HCT116 (cell line): ENCODE measurements at regions not wholly inside any gene's neighbourhood (a gene's known extent, or its start where the extent isn't known, plus 50 kb on each side); places are given as distances from the start of the nearest gene placed in this dataset.

ENCODE experiments used
- EZH2phosphoT487 ChIP-seq: fragments of 200-600 bp; IDR thresholded peaks from 2 replicates; pipeline ENCODE4 v1.6.1; 2018; ENCODE audit warnings: antibody characterized with exemption, borderline replicate concordance
- JUND ChIP-seq: IDR thresholded peaks from 2 replicates; pipeline ENCODE4 v1.6.1; 2012
- POLR2A ChIP-seq: IDR thresholded peaks from 2 replicates; pipeline ENCODE4 v1.7.0; 2011; ENCODE audit warnings: borderline replicate concordance; ENCODE audit not compliant: insufficient read depth, insufficient read length; ENCODE audit errors: extremely low read depth
- POLR2AphosphoS5 ChIP-seq: IDR thresholded peaks from 2 replicates; pipeline ENCODE4 v1.6.1; 2011; ENCODE audit warnings: mild to moderate bottlenecking, low read depth, low read length, moderate library complexity
- RAD21 ChIP-seq: IDR thresholded peaks from 2 replicates; pipeline ENCODE4 v1.6.1; 2012; ENCODE audit warnings: low read depth, mild to moderate bottlenecking
- REST ChIP-seq: IDR thresholded peaks from 2 replicates; pipeline ENCODE4 v1.6.1; 2012; ENCODE audit warnings: low read depth
- ZNF274 ChIP-seq: fragments of 200-500 bp; sonication (Bioruptor generic); IDR thresholded peaks from 2 replicates; pipeline ENCODE4 v1.6.1; 2014; ENCODE audit warnings: mild to moderate bottlenecking, low read depth, low read length, inconsistent platforms
- TF ChIP-seq, protein P1 (sequence below), 3 experiments: fragments of 200-600 bp in 1 of 3; sonication (generic) in 1 of 3; IDR thresholded peaks in 2 of 3; conservative IDR thresholded peaks in 1 of 3; 2 replicates each; pipeline ENCODE4 v1.5.1; 2012 to 2017; ENCODE audit warnings: low read depth in 2 of 3, low read length in 2 of 3, antibody characterized with exemption in 1 of 3, borderline replicate concordance in 1 of 3, control low read depth in 1 of 3, mild to moderate bottlenecking in 1 of 3, mixed read lengths in 1 of 3, mixed run types in 1 of 3, moderate library complexity in 1 of 3; ENCODE audit not compliant: insufficient read depth in 1 of 3
- TF ChIP-seq, protein P2 (sequence below): IDR thresholded peaks from 2 replicates; pipeline ENCODE4 v1.6.1; 2011; ENCODE audit warnings: mild to moderate bottlenecking, low read length, moderate library complexity; ENCODE audit not compliant: insufficient replicate concordance; ENCODE audit errors: extremely low read depth

DNA sequence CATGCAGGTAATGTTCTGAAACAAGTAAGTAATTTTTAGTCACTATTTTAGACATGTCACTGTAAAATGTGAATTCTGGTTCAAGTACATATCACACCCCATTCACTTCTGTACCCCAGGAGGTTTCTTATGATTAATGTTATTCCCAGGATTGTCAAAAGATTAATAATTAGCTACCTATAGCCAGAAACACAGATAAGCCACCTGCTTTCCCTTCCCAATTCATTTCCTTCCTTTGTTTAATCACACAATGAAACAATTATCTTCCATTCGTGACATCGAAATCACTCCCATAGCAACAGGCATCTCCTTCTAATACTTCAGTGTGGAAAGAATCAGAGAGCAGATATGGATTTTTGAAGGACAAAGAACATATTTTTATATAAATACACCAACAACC lies 1650.3 kb upstream of the CELF4 start:
- TF ChIP-seq POLR2A = no peak
- no peak for TF ChIP-seq JUND
- no peak for TF ChIP-seq POLR2AphosphoS5
- no peak for TF ChIP-seq ZNF274
- TF ChIP-seq, protein P1, sequence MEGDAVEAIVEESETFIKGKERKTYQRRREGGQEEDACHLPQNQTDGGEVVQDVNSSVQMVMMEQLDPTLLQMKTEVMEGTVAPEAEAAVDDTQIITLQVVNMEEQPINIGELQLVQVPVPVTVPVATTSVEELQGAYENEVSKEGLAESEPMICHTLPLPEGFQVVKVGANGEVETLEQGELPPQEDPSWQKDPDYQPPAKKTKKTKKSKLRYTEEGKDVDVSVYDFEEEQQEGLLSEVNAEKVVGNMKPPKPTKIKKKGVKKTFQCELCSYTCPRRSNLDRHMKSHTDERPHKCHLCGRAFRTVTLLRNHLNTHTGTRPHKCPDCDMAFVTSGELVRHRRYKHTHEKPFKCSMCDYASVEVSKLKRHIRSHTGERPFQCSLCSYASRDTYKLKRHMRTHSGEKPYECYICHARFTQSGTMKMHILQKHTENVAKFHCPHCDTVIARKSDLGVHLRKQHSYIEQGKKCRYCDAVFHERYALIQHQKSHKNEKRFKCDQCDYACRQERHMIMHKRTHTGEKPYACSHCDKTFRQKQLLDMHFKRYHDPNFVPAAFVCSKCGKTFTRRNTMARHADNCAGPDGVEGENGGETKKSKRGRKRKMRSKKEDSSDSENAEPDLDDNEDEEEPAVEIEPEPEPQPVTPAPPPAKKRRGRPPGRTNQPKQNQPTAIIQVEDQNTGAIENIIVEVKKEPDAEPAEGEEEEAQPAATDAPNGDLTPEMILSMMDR (IDR thresholded peaks at IDR 0.05 in 2 of 3, conservative IDR thresholded peaks at IDR 0.05 in 1 of 3; ENCODE audit: borderline replicate concordance in 1 of 3, insufficient read depth in 1 of 3, low read depth in 2 of 3, low read length in 2 of 3) = no peak
- TF ChIP-seq, protein P2, sequence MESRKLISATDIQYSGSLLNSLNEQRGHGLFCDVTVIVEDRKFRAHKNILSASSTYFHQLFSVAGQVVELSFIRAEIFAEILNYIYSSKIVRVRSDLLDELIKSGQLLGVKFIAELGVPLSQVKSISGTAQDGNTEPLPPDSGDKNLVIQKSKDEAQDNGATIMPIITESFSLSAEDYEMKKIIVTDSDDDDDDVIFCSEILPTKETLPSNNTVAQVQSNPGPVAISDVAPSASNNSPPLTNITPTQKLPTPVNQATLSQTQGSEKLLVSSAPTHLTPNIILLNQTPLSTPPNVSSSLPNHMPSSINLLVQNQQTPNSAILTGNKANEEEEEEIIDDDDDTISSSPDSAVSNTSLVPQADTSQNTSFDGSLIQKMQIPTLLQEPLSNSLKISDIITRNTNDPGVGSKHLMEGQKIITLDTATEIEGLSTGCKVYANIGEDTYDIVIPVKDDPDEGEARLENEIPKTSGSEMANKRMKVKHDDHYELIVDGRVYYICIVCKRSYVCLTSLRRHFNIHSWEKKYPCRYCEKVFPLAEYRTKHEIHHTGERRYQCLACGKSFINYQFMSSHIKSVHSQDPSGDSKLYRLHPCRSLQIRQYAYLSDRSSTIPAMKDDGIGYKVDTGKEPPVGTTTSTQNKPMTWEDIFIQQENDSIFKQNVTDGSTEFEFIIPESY = no peak
- no peak for TF ChIP-seq EZH2phosphoT487
- TF ChIP-seq REST = no peak
- no peak for TF ChIP-seq RAD21
